Smooth muscle cell (in vitro differentiated cells): ENCODE measurements at regions not wholly inside any gene's neighbourhood (a gene's known extent, or its start where the extent isn't known, plus 50 kb on each side); places are given as distances from the start of the nearest gene placed in this dataset.

Experiments
- DNase-seq: peaks from one replicate; lab custom pipeline; 2025; ENCODE audit not compliant: unreplicated experiment; lab: John Stamatoyannopoulos, UW
- H2AFZ ChIP-seq: fragments of 200-600 bp; sonication (generic); 2 replicates; pipeline ENCODE4 v1.6.0; 2016; ENCODE audit warnings: antibody characterized with exemption, low read depth, mild to moderate bottlenecking
- H3F3A ChIP-seq: fragments of 200-600 bp; sonication (generic); 2 replicates; pipeline ENCODE4 v1.6.0; 2017; ENCODE audit warnings: antibody characterized with exemption, low read depth
- H3K27ac ChIP-seq: fragments of 200-600 bp; sonication (generic); 2 replicates; pipeline ENCODE4 v1.5.1; 2016; ENCODE audit warnings: low read depth, mild to moderate bottlenecking
- H3K27me3 ChIP-seq: fragments of 200-600 bp; sonication (generic); 2 replicates; pipeline ENCODE4 v1.6.1; 2016; ENCODE audit warnings: low read depth, mild to moderate bottlenecking
- H3K36me3 ChIP-seq: fragments of 200-600 bp; sonication (generic); 2 replicates; pipeline ENCODE4 v1.5.1; 2016; ENCODE audit warnings: low read depth
- H3K4me1 ChIP-seq: fragments of 200-600 bp; sonication (generic); 2 replicates; pipeline ENCODE4 v1.5.1; 2016; ENCODE audit warnings: low read depth
- H3K4me2 ChIP-seq: fragments of 200-600 bp; sonication (generic); 2 replicates; pipeline ENCODE4 v1.6.0; 2016; ENCODE audit warnings: mild to moderate bottlenecking
- H3K4me3 ChIP-seq: fragments of 200-600 bp; sonication (generic); 2 replicates; pipeline ENCODE4 v1.5.1; 2016; ENCODE audit warnings: mild to moderate bottlenecking
- H3K79me2 ChIP-seq: fragments of 200-600 bp; sonication (generic); 2 replicates; pipeline ENCODE4 v1.6.0; 2016; ENCODE audit warnings: low read depth, mild to moderate bottlenecking
- H3K9ac ChIP-seq: fragments of 200-600 bp; sonication (generic); 2 replicates; pipeline ENCODE4 v1.6.0; 2016; ENCODE audit warnings: low read depth
- H3K9me3 ChIP-seq: fragments of 200-600 bp; sonication (generic); replicated peaks from 2 replicates; pipeline ENCODE4 v1.5.1; 2016; ENCODE audit warnings: low read depth
- H4K20me1 ChIP-seq: fragments of 200-600 bp; sonication (generic); 2 replicates; pipeline ENCODE4 v1.6.0; 2016; ENCODE audit warnings: low read depth
- CTCF ChIP-seq: fragments of 200-600 bp; sonication (generic); IDR thresholded peaks from 2 replicates; pipeline ENCODE4 v1.5.1; 2017; ENCODE audit warnings: borderline replicate concordance, mild to moderate bottlenecking, antibody characterized with exemption; ENCODE audit not compliant: insufficient read depth, poor library complexity, severe bottlenecking
- WGBS: methylation state at CpG from one replicate; pipeline ENCODE4 v1.1.7; 2016; ENCODE audit warnings: low lambda C conversion rate; 5-methylcytosine and 5-hydroxymethylcytosine counted together

GRCh38 chr5:2582507-2582906, 169.0 kb downstream of the IRX2 start:
- no peak for DNase-seq
- no peak for TF ChIP-seq CTCF

GRCh38 chr5:2582106-2582505, 169.4 kb downstream of the IRX2 start:
- Histone ChIP-seq H4K20me1 (no peaks in the 10 kb centered on the region), H3F3A (no peaks in the 10 kb centered on the region), H3K9ac (no peak overlapping the region), H3K4me1 (no peaks in the 10 kb centered on the region), H3K36me3 (no peaks in the 10 kb centered on the region), H3K27me3 (no peaks in the 10 kb centered on the region), H2AFZ (no peak overlapping the region), H3K4me3 (no peak overlapping the region), H3K4me2 (no peak overlapping the region), H3K9me3 (no peaks in the 10 kb centered on the region), H3K27ac (no peak overlapping the region), H3K79me2 (no peaks in the 10 kb centered on the region)
- no peak for TF ChIP-seq CTCF
- 89% methylated on average over 7 of the region's 7 CpGs for WGBS
- DNase-seq: no peak

More at GRCh38 chr5:2582507-2582906, 169.0 kb downstream of the IRX2 start:
- Histone ChIP-seq H4K20me1 (no peaks in the 10 kb centered on the region), H3K4me2 (no peak overlapping the region), H3K36me3 (no peaks in the 10 kb centered on the region), H3K4me3 (no peak overlapping the region), H3K9me3 (no peaks in the 10 kb centered on the region), H3K27ac (no peak overlapping the region), H2AFZ (no peak overlapping the region), H3K4me1 (no peaks in the 10 kb centered on the region), H3F3A (no peaks in the 10 kb centered on the region), H3K27me3 (no peaks in the 10 kb centered on the region), H3K9ac (no peak overlapping the region), H3K79me2 (no peaks in the 10 kb centered on the region)
- WGBS: 88% methylated on average over 4 of the region's 4 CpGs

DNA sequence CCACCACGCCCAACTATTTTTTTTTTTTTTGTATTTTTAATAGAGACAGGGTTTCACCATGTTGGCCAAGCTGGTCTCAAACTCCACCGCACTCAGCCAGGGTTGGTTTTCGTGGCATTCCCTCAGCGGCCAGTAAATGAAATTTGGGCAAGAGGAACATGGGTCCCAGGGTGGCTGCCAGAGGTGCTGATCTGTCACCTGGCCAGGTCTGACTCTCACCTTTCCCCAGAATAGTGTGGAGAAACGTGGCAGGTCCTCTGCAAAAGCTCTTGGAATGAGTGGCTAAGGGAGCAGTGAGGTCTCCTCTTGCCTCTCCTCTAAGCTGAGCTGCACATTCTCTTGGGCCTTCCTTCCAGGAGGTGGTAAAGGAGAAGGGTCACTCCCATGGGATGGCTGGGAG, 170.1 kb downstream of the IRX2 start:
- TF ChIP-seq CTCF: no peak
- 82% methylated on average over 5 of the region's 5 CpGs for WGBS

GRCh38 chr5:2579126-2579525, 172.4 kb downstream of the IRX2 start:
- no peaks in the 10 kb centered on the region for H3K27me3 ChIP-seq
- H3K79me2 ChIP-seq: no peaks in the 10 kb centered on the region
- H4K20me1 ChIP-seq: no peaks in the 10 kb centered on the region
- H3K4me3 ChIP-seq: no peak overlapping the region
- no peak for DNase-seq
- TF ChIP-seq CTCF: no peak
- H3K4me2 ChIP-seq: no peak overlapping the region
- H3K9ac ChIP-seq: no peak overlapping the region
- H2AFZ ChIP-seq: no peak overlapping the region
- H3K9me3 ChIP-seq: no peaks in the 10 kb centered on the region
- no peaks in the 10 kb centered on the region for H3K4me1 ChIP-seq
- 65% methylated on average over 5 of the region's 5 CpGs for WGBS
- no peaks in the 10 kb centered on the region for H3K36me3 ChIP-seq
- H3K27ac ChIP-seq: no peak overlapping the region
- no peaks in the 10 kb centered on the region for H3F3A ChIP-seq

More for the DNA sequence above, 170.1 kb downstream of the IRX2 start:
- no peak overlapping the region for H3K4me2 ChIP-seq
- no peaks in the 10 kb centered on the region for H3K79me2 ChIP-seq
- no peaks in the 10 kb centered on the region for H3F3A ChIP-seq
- no peaks in the 10 kb centered on the region for H3K4me1 ChIP-seq
- H3K9ac ChIP-seq: no peak overlapping the region
- H3K36me3 ChIP-seq: no peaks in the 10 kb centered on the region
- H2AFZ ChIP-seq: no peak overlapping the region
- no peaks in the 10 kb centered on the region for H3K9me3 ChIP-seq
- H3K27ac ChIP-seq: no peak overlapping the region
- no peak for DNase-seq
- H3K27me3 ChIP-seq: no peaks in the 10 kb centered on the region
- H4K20me1 ChIP-seq: no peaks in the 10 kb centered on the region
- H3K4me3 ChIP-seq: no peak overlapping the region
